ENCODE measurements at regions not wholly inside any gene's neighbourhood (a gene's known extent, or its start where the extent isn't known, plus 50 kb on each side); places are given as distances from the start of the nearest gene placed in this dataset.

DNA sequence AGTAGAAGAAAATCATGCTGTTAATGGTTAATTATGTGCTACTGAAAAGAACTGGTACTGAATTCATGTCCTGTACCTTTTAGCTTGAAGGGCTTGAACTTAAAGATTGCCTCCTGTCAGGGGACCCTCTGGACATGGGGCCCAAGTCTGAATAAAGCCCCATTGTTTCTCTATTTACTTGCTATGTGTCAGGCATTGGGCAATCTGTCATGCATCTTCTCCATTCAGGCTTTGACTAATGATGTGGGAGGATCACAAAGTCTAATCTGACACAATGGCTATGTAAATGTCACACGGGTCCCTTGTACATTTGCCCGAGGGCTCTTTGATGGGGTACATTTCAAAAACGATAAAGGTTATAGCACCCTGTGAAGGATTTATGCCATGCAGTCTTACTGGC, 64.0 kb upstream of the TUSC1 start:
- TF ChIP-seq ZIC2 (tag by site-specific recombination; IDR thresholded peaks at IDR 0.05) (no peak), YY1 (tag by site-specific recombination; IDR thresholded peaks at IDR 0.05) (no peak), ZNF121 (tag by site-specific recombination; IDR thresholded peaks at IDR 0.05) (no peak), ZNF610 (tag by site-specific recombination; IDR thresholded peaks at IDR 0.05; ENCODE audit: borderline replicate concordance) (no peak), ZNF175 (tag by site-specific recombination; IDR thresholded peaks at IDR 0.05) (no peak), ZNF776 (tag by site-specific recombination; IDR thresholded peaks at IDR 0.05; ENCODE audit: borderline replicate concordance) (no peak), ZNF621 (tag by site-specific recombination; IDR thresholded peaks at IDR 0.05) (no peak)
- TF ChIP-seq, protein P1, sequence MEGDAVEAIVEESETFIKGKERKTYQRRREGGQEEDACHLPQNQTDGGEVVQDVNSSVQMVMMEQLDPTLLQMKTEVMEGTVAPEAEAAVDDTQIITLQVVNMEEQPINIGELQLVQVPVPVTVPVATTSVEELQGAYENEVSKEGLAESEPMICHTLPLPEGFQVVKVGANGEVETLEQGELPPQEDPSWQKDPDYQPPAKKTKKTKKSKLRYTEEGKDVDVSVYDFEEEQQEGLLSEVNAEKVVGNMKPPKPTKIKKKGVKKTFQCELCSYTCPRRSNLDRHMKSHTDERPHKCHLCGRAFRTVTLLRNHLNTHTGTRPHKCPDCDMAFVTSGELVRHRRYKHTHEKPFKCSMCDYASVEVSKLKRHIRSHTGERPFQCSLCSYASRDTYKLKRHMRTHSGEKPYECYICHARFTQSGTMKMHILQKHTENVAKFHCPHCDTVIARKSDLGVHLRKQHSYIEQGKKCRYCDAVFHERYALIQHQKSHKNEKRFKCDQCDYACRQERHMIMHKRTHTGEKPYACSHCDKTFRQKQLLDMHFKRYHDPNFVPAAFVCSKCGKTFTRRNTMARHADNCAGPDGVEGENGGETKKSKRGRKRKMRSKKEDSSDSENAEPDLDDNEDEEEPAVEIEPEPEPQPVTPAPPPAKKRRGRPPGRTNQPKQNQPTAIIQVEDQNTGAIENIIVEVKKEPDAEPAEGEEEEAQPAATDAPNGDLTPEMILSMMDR (tag by site-specific recombination; IDR thresholded peaks at IDR 0.05): no peak
- TF ChIP-seq, protein P2, sequence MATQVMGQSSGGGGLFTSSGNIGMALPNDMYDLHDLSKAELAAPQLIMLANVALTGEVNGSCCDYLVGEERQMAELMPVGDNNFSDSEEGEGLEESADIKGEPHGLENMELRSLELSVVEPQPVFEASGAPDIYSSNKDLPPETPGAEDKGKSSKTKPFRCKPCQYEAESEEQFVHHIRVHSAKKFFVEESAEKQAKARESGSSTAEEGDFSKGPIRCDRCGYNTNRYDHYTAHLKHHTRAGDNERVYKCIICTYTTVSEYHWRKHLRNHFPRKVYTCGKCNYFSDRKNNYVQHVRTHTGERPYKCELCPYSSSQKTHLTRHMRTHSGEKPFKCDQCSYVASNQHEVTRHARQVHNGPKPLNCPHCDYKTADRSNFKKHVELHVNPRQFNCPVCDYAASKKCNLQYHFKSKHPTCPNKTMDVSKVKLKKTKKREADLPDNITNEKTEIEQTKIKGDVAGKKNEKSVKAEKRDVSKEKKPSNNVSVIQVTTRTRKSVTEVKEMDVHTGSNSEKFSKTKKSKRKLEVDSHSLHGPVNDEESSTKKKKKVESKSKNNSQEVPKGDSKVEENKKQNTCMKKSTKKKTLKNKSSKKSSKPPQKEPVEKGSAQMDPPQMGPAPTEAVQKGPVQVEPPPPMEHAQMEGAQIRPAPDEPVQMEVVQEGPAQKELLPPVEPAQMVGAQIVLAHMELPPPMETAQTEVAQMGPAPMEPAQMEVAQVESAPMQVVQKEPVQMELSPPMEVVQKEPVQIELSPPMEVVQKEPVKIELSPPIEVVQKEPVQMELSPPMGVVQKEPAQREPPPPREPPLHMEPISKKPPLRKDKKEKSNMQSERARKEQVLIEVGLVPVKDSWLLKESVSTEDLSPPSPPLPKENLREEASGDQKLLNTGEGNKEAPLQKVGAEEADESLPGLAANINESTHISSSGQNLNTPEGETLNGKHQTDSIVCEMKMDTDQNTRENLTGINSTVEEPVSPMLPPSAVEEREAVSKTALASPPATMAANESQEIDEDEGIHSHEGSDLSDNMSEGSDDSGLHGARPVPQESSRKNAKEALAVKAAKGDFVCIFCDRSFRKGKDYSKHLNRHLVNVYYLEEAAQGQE (tag by site-specific recombination; IDR thresholded peaks at IDR 0.05): no peak
- TF ChIP-seq, protein P3, sequence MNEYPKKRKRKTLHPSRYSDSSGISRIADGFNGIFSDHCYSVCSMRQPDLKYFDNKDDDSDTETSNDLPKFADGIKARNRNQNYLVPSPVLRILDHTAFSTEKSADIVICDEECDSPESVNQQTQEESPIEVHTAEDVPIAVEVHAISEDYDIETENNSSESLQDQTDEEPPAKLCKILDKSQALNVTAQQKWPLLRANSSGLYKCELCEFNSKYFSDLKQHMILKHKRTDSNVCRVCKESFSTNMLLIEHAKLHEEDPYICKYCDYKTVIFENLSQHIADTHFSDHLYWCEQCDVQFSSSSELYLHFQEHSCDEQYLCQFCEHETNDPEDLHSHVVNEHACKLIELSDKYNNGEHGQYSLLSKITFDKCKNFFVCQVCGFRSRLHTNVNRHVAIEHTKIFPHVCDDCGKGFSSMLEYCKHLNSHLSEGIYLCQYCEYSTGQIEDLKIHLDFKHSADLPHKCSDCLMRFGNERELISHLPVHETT (tag by site-specific recombination; IDR thresholded peaks at IDR 0.05): no peak
- TF ChIP-seq, protein P4, sequence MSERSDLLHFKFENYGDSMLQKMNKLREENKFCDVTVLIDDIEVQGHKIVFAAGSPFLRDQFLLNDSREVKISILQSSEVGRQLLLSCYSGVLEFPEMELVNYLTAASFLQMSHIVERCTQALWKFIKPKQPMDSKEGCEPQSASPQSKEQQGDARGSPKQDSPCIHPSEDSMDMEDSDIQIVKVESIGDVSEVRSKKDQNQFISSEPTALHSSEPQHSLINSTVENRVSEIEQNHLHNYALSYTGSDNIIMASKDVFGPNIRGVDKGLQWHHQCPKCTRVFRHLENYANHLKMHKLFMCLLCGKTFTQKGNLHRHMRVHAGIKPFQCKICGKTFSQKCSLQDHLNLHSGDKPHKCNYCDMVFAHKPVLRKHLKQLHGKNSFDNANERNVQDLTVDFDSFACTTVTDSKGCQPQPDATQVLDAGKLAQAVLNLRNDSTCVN (tag by site-specific recombination; optimal IDR thresholded peaks at IDR 0.05): no peak
- TF ChIP-seq, protein P5, sequence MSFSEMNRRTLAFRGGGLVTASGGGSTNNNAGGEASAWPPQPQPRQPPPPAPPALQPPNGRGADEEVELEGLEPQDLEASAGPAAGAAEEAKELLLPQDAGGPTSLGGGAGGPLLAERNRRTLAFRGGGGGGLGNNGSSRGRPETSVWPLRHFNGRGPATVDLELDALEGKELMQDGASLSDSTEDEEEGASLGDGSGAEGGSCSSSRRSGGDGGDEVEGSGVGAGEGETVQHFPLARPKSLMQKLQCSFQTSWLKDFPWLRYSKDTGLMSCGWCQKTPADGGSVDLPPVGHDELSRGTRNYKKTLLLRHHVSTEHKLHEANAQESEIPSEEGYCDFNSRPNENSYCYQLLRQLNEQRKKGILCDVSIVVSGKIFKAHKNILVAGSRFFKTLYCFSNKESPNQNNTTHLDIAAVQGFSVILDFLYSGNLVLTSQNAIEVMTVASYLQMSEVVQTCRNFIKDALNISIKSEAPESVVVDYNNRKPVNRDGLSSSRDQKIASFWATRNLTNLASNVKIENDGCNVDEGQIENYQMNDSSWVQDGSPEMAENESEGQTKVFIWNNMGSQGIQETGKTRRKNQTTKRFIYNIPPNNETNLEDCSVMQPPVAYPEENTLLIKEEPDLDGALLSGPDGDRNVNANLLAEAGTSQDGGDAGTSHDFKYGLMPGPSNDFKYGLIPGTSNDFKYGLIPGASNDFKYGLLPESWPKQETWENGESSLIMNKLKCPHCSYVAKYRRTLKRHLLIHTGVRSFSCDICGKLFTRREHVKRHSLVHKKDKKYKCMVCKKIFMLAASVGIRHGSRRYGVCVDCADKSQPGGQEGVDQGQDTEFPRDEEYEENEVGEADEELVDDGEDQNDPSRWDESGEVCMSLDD (tag by site-specific recombination; IDR thresholded peaks at IDR 0.05): no peak

Data from HEK293 (cell line).